ENCODE measurements at regions not wholly inside any gene's neighbourhood (a gene's known extent, or its start where the extent isn't known, plus 50 kb on each side); places are given as distances from the start of the nearest gene placed in this dataset.

GRCh38 chr13:37492741-37493514 lies 105.6 kb downstream of the POSTN start:
- H2AFZ ChIP-seq (ENCODE audit: low read length), result no peak overlapping the region
- no peak overlapping the region for H3K4me2 ChIP-seq (ENCODE audit: low read length)
- H3K9me2 ChIP-seq (ENCODE audit: low read depth, low read length), result no peaks in the 10 kb centered on the region
- H3F3A ChIP-seq (ENCODE audit: insufficient read depth, low read length), result no peaks in the 10 kb centered on the region
- no peaks in the 10 kb centered on the region for H3K79me2 ChIP-seq (ENCODE audit: insufficient read depth, low read length)
- no peak overlapping the region for H3K9ac ChIP-seq (ENCODE audit: low read length)
- H3K27ac ChIP-seq (ENCODE audit: low read depth, low read length, poor library complexity, severe bottlenecking), result no peak overlapping the region
- no peak for TF ChIP-seq CTCF (IDR thresholded peaks at IDR 0.05; ENCODE audit: low read length)
- TF ChIP-seq EZH2 (IDR thresholded peaks at IDR 0.05; ENCODE audit: borderline replicate concordance, low read length), result no peak
- no peak overlapping the region for H3K4me3 ChIP-seq (ENCODE audit: low read depth, low read length, poor library complexity, severe bottlenecking)
- H3K4me1 ChIP-seq (ENCODE audit: insufficient read depth, low read length, severe bottlenecking), result no peaks in the 10 kb centered on the region
- H3K27me3 ChIP-seq (ENCODE audit: insufficient read depth, low read length), result no peaks in the 10 kb centered on the region
- H3K9me3 ChIP-seq (ENCODE audit: low read length), result no peaks in the 10 kb centered on the region
- no peaks in the 10 kb centered on the region for H4K20me1 ChIP-seq (ENCODE audit: insufficient read depth, low read length)
- no peaks in the 10 kb centered on the region for H3K36me3 ChIP-seq (ENCODE audit: insufficient read depth, low read length)

GRCh38 chr13:37492075-37492474 lies 106.5 kb downstream of the POSTN start:
- Histone ChIP-seq H4K20me1 (ENCODE audit: insufficient read depth, low read length) (no peaks in the 10 kb centered on the region), H3K27me3 (ENCODE audit: insufficient read depth, low read length) (no peaks in the 10 kb centered on the region), H3K9ac (ENCODE audit: low read length) (no peak overlapping the region), H3K79me2 (ENCODE audit: insufficient read depth, low read length) (no peaks in the 10 kb centered on the region), H3K4me3 (ENCODE audit: low read depth, low read length, poor library complexity, severe bottlenecking) (no peak overlapping the region), H3K4me2 (ENCODE audit: low read length) (no peak overlapping the region), H3K9me3 (ENCODE audit: low read length) (no peaks in the 10 kb centered on the region), H3K36me3 (ENCODE audit: insufficient read depth, low read length) (no peaks in the 10 kb centered on the region), H3K4me1 (ENCODE audit: insufficient read depth, low read length, severe bottlenecking) (no peaks in the 10 kb centered on the region), H3F3A (ENCODE audit: insufficient read depth, low read length) (no peaks in the 10 kb centered on the region), H3K27ac (ENCODE audit: low read depth, low read length, poor library complexity, severe bottlenecking) (no peak overlapping the region), H2AFZ (ENCODE audit: low read length) (no peak overlapping the region), H3K9me2 (ENCODE audit: low read depth, low read length) (no peaks in the 10 kb centered on the region)
- no peak for TF ChIP-seq CTCF (IDR thresholded peaks at IDR 0.05; ENCODE audit: low read length)
- no peak for TF ChIP-seq EZH2 (IDR thresholded peaks at IDR 0.05; ENCODE audit: borderline replicate concordance, low read length)

- Histone ChIP-seq H3K4me2 (ENCODE audit: low read length) (no peak overlapping the region), H3K27ac (ENCODE audit: low read depth, low read length, poor library complexity, severe bottlenecking) (no peak overlapping the region), H2AFZ (ENCODE audit: low read length) (no peak overlapping the region), H3K9me3 (ENCODE audit: low read length) (no peaks in the 10 kb centered on the region), H3K4me3 (ENCODE audit: low read depth, low read length, poor library complexity, severe bottlenecking) (no peak overlapping the region), H3K79me2 (ENCODE audit: insufficient read depth, low read length) (no peaks in the 10 kb centered on the region), H3K27me3 (ENCODE audit: insufficient read depth, low read length) (no peaks in the 10 kb centered on the region), H3K4me1 (ENCODE audit: insufficient read depth, low read length, severe bottlenecking) (no peaks in the 10 kb centered on the region), H4K20me1 (ENCODE audit: insufficient read depth, low read length) (no peaks in the 10 kb centered on the region), H3K36me3 (ENCODE audit: insufficient read depth, low read length) (no peaks in the 10 kb centered on the region), H3F3A (ENCODE audit: insufficient read depth, low read length) (no peaks in the 10 kb centered on the region), H3K9me2 (ENCODE audit: low read depth, low read length) (no peaks in the 10 kb centered on the region), H3K9ac (ENCODE audit: low read length) (no peak overlapping the region)
- TF ChIP-seq CTCF (IDR thresholded peaks at IDR 0.05; ENCODE audit: low read length) (no peak), EZH2 (IDR thresholded peaks at IDR 0.05; ENCODE audit: borderline replicate concordance, low read length) (no peak)
Observed at GRCh38 chr13:37491661-37492060, 106.9 kb downstream of the POSTN start.
